Peyer's patch (tissue), 4 donors: ENCODE measurements at regions not wholly inside any gene's neighbourhood (a gene's known extent, or its start where the extent isn't known, plus 50 kb on each side); places are given as distances from the start of the nearest gene placed in this dataset.

Experiments
- POLR2A ChIP-seq, 2 donors: fragments of 450-650 bp; IDR thresholded peaks; one replicate each; pipeline ENCODE4 v1.5.1; 2017; ENCODE audit warnings: antibody characterized with exemption in 2 of 2, mild to moderate bottlenecking in 2 of 2, moderate library complexity in 2 of 2
- TF ChIP-seq, protein P1 (sequence below), 6 experiments: fragments of 450-650 bp in 4 of 6; fragments of 200-600 bp in 2 of 6; sonication (generic) in 1 of 6; IDR thresholded peaks; one replicate each; pipeline ENCODE4 v1.5.1; 2017 to 2019; ENCODE audit warnings: antibody characterized with exemption in 6 of 6, mild to moderate bottlenecking in 3 of 6, moderate library complexity in 1 of 6

GRCh38 chr15:20368974-20369373, 172.6 kb downstream of the GOLGA6L6 start:
- no peak for TF ChIP-seq POLR2A (IDR thresholded peaks at IDR 0.05)
- TF ChIP-seq, protein P1, sequence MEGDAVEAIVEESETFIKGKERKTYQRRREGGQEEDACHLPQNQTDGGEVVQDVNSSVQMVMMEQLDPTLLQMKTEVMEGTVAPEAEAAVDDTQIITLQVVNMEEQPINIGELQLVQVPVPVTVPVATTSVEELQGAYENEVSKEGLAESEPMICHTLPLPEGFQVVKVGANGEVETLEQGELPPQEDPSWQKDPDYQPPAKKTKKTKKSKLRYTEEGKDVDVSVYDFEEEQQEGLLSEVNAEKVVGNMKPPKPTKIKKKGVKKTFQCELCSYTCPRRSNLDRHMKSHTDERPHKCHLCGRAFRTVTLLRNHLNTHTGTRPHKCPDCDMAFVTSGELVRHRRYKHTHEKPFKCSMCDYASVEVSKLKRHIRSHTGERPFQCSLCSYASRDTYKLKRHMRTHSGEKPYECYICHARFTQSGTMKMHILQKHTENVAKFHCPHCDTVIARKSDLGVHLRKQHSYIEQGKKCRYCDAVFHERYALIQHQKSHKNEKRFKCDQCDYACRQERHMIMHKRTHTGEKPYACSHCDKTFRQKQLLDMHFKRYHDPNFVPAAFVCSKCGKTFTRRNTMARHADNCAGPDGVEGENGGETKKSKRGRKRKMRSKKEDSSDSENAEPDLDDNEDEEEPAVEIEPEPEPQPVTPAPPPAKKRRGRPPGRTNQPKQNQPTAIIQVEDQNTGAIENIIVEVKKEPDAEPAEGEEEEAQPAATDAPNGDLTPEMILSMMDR (IDR thresholded peaks at IDR 0.05): no peak
